Body of pancreas (tissue), 4 donors: ENCODE measurements at regions not wholly inside any gene's neighbourhood (a gene's known extent, or its start where the extent isn't known, plus 50 kb on each side); places are given as distances from the start of the nearest gene placed in this dataset.

ENCODE experiments used
- CTCF ChIP-seq, 7 experiments: fragments of 450-650 bp in 4 of 7; fragments of 200-600 bp in 3 of 7; sonication (generic) in 3 of 7; IDR thresholded peaks; one replicate each; pipeline ENCODE4 v1.5.1; 2016 to 2019; ENCODE audit warnings: antibody characterized with exemption in 7 of 7
- POLR2A ChIP-seq, 3 donors: fragments of 450-650 bp; IDR thresholded peaks; one replicate each; pipeline ENCODE4 v1.6.1; 2016; ENCODE audit warnings: antibody characterized with exemption in 3 of 3, mild to moderate bottlenecking in 2 of 3

- no peak for TF ChIP-seq POLR2A (IDR thresholded peaks at IDR 0.05)
- TF ChIP-seq CTCF (IDR thresholded peaks at IDR 0.05), result no peak
Observed at GRCh38 chr20:11338496-11339306, 579.0 kb upstream of the BTBD3 start.
